Activated CD4-positive, alpha-beta T cell treated with anti-CD3 and anti-CD28 coated beads, Interleukin-10, Interleukin-2, amounts not matched to agents 100 ng/mL and 50 ng/mL, durations not matched to agents 16 hours and 8 hours (primary cell): ENCODE measurements at regions not wholly inside any gene's neighbourhood (a gene's known extent, or its start where the extent isn't known, plus 50 kb on each side); places are given as distances from the start of the nearest gene placed in this dataset.
"Not testable (repeated sequence)": the region's sequence is repeated elsewhere in the genome, so short reads cannot be mapped to it uniquely, and the experiment has no call there.

Experiments
- DNase-seq: peaks from one replicate; pipeline ENCODE4 v3.0.0-alpha.2; 2020

GRCh38 chr6:154923199-154923869 lies 71.8 kb upstream of the TIAM2 start:
- no peak for DNase-seq

- DNase-seq: no peak
These were observed 70.0 kb upstream of the TIAM2 start for GRCh38 chr6:154925130-154925529.

- DNase-seq: no peak
These were observed 68.7 kb upstream of the TIAM2 start for GRCh38 chr6:154926366-154926765.

- DNase-seq: peak; percentile 84
These were observed 66.7 kb upstream of the TIAM2 start for GRCh38 chr6:154928325-154928922.

GRCh38 chr6:154930451-154930851 lies 64.7 kb upstream of the TIAM2 start:
- DNase-seq: no peak

- no peak for DNase-seq
These were observed 63.2 kb upstream of the TIAM2 start for GRCh38 chr6:154931711-154932424.

GRCh38 chr6:154932515-154933027 lies 62.5 kb upstream of the TIAM2 start:
- no peak for DNase-seq

GRCh38 chr6:154933181-154933827 lies 61.8 kb upstream of the TIAM2 start:
- DNase-seq: no peak

- DNase-seq: no peak
These were observed 57.6 kb upstream of the TIAM2 start for GRCh38 chr6:154937306-154938220.

GRCh38 chr6:154938221-154938580 lies 56.9 kb upstream of the TIAM2 start:
- no peak for DNase-seq

GRCh38 chr6:154938727-154939285 lies 56.3 kb upstream of the TIAM2 start:
- not testable (repeated sequence) for DNase-seq

- no peak for DNase-seq
These were observed 52.3 kb upstream of the TIAM2 start for GRCh38 chr6:154942770-154943169.

- no peak for DNase-seq
These were observed 49.7 kb upstream of the TIAM2 start for GRCh38 chr6:154945271-154945890.
